ENCODE measurements at regions not wholly inside any gene's neighbourhood (a gene's known extent, or its start where the extent isn't known, plus 50 kb on each side); places are given as distances from the start of the nearest gene placed in this dataset.

DNA sequence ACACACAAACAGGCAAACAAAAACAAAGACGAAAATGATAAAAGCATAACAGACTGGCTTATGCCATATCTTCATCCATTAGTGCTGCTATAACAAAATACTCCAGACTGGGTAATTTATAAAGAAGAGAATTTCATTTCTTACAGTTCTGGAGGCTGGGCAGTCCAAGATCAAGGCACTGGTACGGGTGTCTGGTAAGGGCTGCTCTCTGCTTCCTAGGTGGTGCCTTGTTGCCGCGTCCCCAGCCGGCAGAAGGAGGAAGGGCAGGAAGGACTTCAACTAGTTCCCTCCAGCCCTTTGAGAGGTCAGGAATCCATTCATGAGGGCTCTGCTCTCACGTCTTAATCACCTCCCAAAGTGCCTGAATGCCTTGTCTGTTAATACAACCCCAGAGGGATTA lies 122.6 kb downstream of the BOD1 start:
- ChIA-PET POLR2A (no interaction called here), CTCF (no interaction called here)
- Histone ChIP-seq H3K9me3 (ENCODE audit: control insufficient read depth, insufficient read depth, low read depth, low read length) (no peaks in the 10 kb centered on the region), H3K27ac (ENCODE audit: extremely low read depth, low read depth, low read length) (no peak overlapping the region), H3K4me3 (ENCODE audit: low read depth, low read length) (no peak overlapping the region), H3K4me1 (ENCODE audit: control insufficient read depth, insufficient read depth, low read length) (no peaks in the 10 kb centered on the region), H3K36me3 (ENCODE audit: control insufficient read depth in 2 of 2, insufficient read depth in 1 of 2, low read length in 2 of 2) (no peaks in the 10 kb centered on the region)
- TF ChIP-seq ZNF302 (tag by site-specific recombination; IDR thresholded peaks at IDR 0.05; ENCODE audit: low read depth): no peak
- TF ChIP-seq ZNF776 (tag by site-specific recombination; IDR thresholded peaks at IDR 0.05; ENCODE audit: borderline replicate concordance): no peak
- no peak for TF ChIP-seq KLF10 (tag by site-specific recombination; IDR thresholded peaks at IDR 0.05)
- TF ChIP-seq SCRT1 (tag by site-specific recombination; IDR thresholded peaks at IDR 0.05; ENCODE audit: borderline replicate concordance): no peak
- TF ChIP-seq ZBTB48 (tag by site-specific recombination; IDR thresholded peaks at IDR 0.05): no peak

DNA sequence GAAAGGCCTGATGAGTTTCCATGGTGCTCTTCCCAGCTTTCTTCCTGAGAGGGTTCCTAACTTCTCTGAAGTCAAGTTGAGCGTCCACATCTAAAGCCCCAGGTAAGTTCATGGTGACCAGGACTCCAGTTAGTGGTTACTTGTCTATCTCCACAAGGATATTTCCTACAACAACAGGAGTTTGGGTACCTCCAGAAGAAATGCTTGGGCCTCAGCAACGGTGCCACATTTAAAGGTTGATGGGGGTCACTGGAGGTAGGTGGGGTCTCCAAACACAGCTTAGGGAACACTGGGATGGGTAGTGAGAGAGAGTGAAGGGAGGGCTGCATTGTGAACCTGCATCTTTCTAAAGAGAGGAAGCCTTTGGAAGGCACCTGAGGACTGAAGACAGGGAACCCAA lies 123.4 kb downstream of the BOD1 start:
- Histone ChIP-seq H3K4me3 (ENCODE audit: low read depth, low read length) (no peak overlapping the region), H3K36me3 (ENCODE audit: control insufficient read depth in 2 of 2, insufficient read depth in 1 of 2, low read length in 2 of 2) (no peaks in the 10 kb centered on the region), H3K27ac (ENCODE audit: extremely low read depth, low read depth, low read length) (no peak overlapping the region), H3K9me3 (ENCODE audit: control insufficient read depth, insufficient read depth, low read depth, low read length) (no peaks in the 10 kb centered on the region), H3K4me1 (ENCODE audit: control insufficient read depth, insufficient read depth, low read length) (no peaks in the 10 kb centered on the region)
- TF ChIP-seq ZNF558 (tag by site-specific recombination; IDR thresholded peaks at IDR 0.05) (no peak), ZNF23 (tag by site-specific recombination; IDR thresholded peaks at IDR 0.05; ENCODE audit: borderline replicate concordance) (no peak), ZNF555 (tag by site-specific recombination; conservative IDR thresholded peaks at IDR 0.05) (no peak), ZIC2 (tag by site-specific recombination; IDR thresholded peaks at IDR 0.05) (no peak), HIC1 (tag by site-specific recombination; IDR thresholded peaks at IDR 0.05) (no peak), ZNF391 (tag by site-specific recombination; IDR thresholded peaks at IDR 0.05; ENCODE audit: borderline replicate concordance, low read depth) (no peak), ZNF658 (tag by site-specific recombination; IDR thresholded peaks at IDR 0.05) (no peak), ZFP41 (tag by site-specific recombination; IDR thresholded peaks at IDR 0.05; ENCODE audit: borderline replicate concordance) (no peak), KLF8 (tag by site-specific recombination; IDR thresholded peaks at IDR 0.05) (no peak), ZNF248 (tag by site-specific recombination; IDR thresholded peaks at IDR 0.05) (no peak), ZNF518A (tag by site-specific recombination; conservative IDR thresholded peaks at IDR 0.05; ENCODE audit: low read depth) (no peak)
- POLR2A ChIA-PET: no interaction called here
- CTCF ChIA-PET: interaction anchor here (1.0 kb wide), 1 partner anchor 10 kb away, joined by 4 read pairs; no protein-coding TSS in a partner anchor

GRCh38 chr5:173490681-173491080 lies 125.8 kb downstream of the BOD1 start:
- H3K9me3 ChIP-seq (ENCODE audit: control insufficient read depth, insufficient read depth, low read depth, low read length): no peaks in the 10 kb centered on the region
- no peaks in the 10 kb centered on the region for H3K36me3 ChIP-seq (ENCODE audit: control insufficient read depth in 2 of 2, insufficient read depth in 1 of 2, low read length in 2 of 2)
- TF ChIP-seq OVOL3 (tag by site-specific recombination; IDR thresholded peaks at IDR 0.05) (no peak), ZEB2 (tag by site-specific recombination; IDR thresholded peaks at IDR 0.05) (no peak), HOXD13 (CRISPR knock-in tag; IDR thresholded peaks at IDR 0.05; ENCODE audit: borderline replicate concordance) (no peak), KLF1 (tag by site-specific recombination; IDR thresholded peaks at IDR 0.05) (no peak), ZNF747 (tag by site-specific recombination; IDR thresholded peaks at IDR 0.05) (no peak), BCL11B (tag by site-specific recombination; IDR thresholded peaks at IDR 0.05; ENCODE audit: low read depth) (no peak)
- no peaks in the 10 kb centered on the region for H3K4me1 ChIP-seq (ENCODE audit: control insufficient read depth, insufficient read depth, low read length)
- H3K27ac ChIP-seq (ENCODE audit: extremely low read depth, low read depth, low read length): no peak overlapping the region
- POLR2A ChIA-PET: no interaction called here
- CTCF ChIA-PET: no interaction called here
- no peak overlapping the region for H3K4me3 ChIP-seq (ENCODE audit: low read depth, low read length)
